Small intestine (tissue), 7 donors: ENCODE measurements at regions not wholly inside any gene's neighbourhood (a gene's known extent, or its start where the extent isn't known, plus 50 kb on each side); places are given as distances from the start of the nearest gene placed in this dataset.
A peak's percentile ranks its signal among the peaks of the same experiment; 100 is the strongest.

Source experiments
- DNase-seq, 2 donors: peaks; one replicate each; pipeline versions ENCODE4 v3.0.0 to v3.0.0-alpha.2; 2013
- FAIRE-seq: peaks from 2 replicates; lab custom pipeline; 2012; peaks lifted over from hg19 to GRCh38; lab: Jason Lieb, UNC
- H3K27ac ChIP-seq, 3 donors: one replicate each; pipeline ENCODE4 v1.5.1; 2013; ENCODE audit warnings: low read length in 2 of 3, mild to moderate bottlenecking in 2 of 3, control low read depth in 1 of 3, inconsistent platforms in 1 of 3, low read depth in 1 of 3, moderate library complexity in 1 of 3
- H3K27me3 ChIP-seq, 3 donors: one replicate each; pipeline ENCODE4 v1.6.1; 2013; ENCODE audit warnings: low read length in 3 of 3, inconsistent platforms in 1 of 3; ENCODE audit not compliant: control insufficient read depth in 3 of 3, insufficient read depth in 3 of 3
- H3K36me3 ChIP-seq, 3 donors: one replicate each; pipeline ENCODE4 v1.6.1; 2013; ENCODE audit warnings: low read length in 3 of 3, inconsistent platforms in 1 of 3, low read depth in 1 of 3, mild to moderate bottlenecking in 1 of 3, moderate library complexity in 1 of 3; ENCODE audit not compliant: control insufficient read depth in 3 of 3, insufficient read depth in 2 of 3
- H3K4me1 ChIP-seq, 3 donors: one replicate each; pipeline ENCODE4 v1.6.1; 2013; ENCODE audit warnings: low read length in 2 of 3, inconsistent platforms in 1 of 3, low read depth in 1 of 3, mild to moderate bottlenecking in 1 of 3, moderate library complexity in 1 of 3; ENCODE audit not compliant: control insufficient read depth in 3 of 3, insufficient read depth in 2 of 3
- H3K4me3 ChIP-seq, 3 donors: one replicate each; pipeline ENCODE4 v1.5.1; 2013; ENCODE audit warnings: low read length in 3 of 3, control low read depth in 1 of 3, inconsistent platforms in 1 of 3, low read depth in 1 of 3, mild to moderate bottlenecking in 1 of 3, moderate library complexity in 1 of 3
- H3K9me3 ChIP-seq, 2 donors: one replicate each; pipeline ENCODE4 v1.6.1; 2013; ENCODE audit warnings: low read depth in 1 of 2, low read length in 1 of 2; ENCODE audit not compliant: control insufficient read depth in 2 of 2, insufficient read depth in 1 of 2
- WGBS, 3 donors: extraction: QIAGEN DNeasy Blood & Tissue Kit; methylation state at CpG; one replicate each; pipeline ENCODE4 v1.1.7; 2013; 5-methylcytosine and 5-hydroxymethylcytosine counted together
- donor health status: healthy with polysubstance abuse.
- donor health status: control.
- donor health status: control.
- donor health status: Bipolar disorder and iron deficiency.
- donor health status: healthy.

GRCh38 chr5:159442206-159442850, 112.0 kb upstream of the IL12B start:
- WGBS, 3 donors = 36 to 59% (median 45%) methylated on average over 12 of the region's 12 CpGs

GRCh38 chr5:159444441-159445082, 114.3 kb upstream of the IL12B start:
- Histone ChIP-seq H3K9me3 (no peaks in the 10 kb centered on the region), H3K4me3 (no peak overlapping the region), H3K4me1 (no peaks in the 10 kb centered on the region), H3K36me3 (no peaks in the 10 kb centered on the region), H3K27me3 (peaks cover 0 to 16% (median 0%) of the 10 kb centered on the region in 3 donors), H3K27ac (no peak overlapping the region)
- WGBS, 3 donors = 41 to 54% (median 47%) methylated on average over 6 of the region's 6 CpGs
- FAIRE-seq (no peak), DNase-seq (peak; percentile 5 to 53)

More at GRCh38 chr5:159442206-159442850, 112.0 kb upstream of the IL12B start:
- no peaks in the 10 kb centered on the region for H3K9me3 ChIP-seq
- FAIRE-seq = no peak
- no peak for DNase-seq
- H3K4me1 ChIP-seq = no peaks in the 10 kb centered on the region
- peaks cover 0 to 14% (median 0%) of the 10 kb centered on the region in 3 donors for H3K27me3 ChIP-seq
- no peak overlapping the region for H3K27ac ChIP-seq
- H3K4me3 ChIP-seq = no peak overlapping the region
- H3K36me3 ChIP-seq = no peaks in the 10 kb centered on the region

- Histone ChIP-seq H3K4me1 (no peaks in the 10 kb centered on the region), H3K36me3 (no peaks in the 10 kb centered on the region), H3K27ac (no peak overlapping the region), H3K9me3 (no peaks in the 10 kb centered on the region), H3K4me3 (no peak overlapping the region), H3K27me3 (peaks cover 0 to 11% (median 0%) of the 10 kb centered on the region in 3 donors)
- 81 to 90% (median 89%) methylated on average over 1 of the region's 1 CpG for WGBS, 3 donors
- no peak for DNase-seq
- FAIRE-seq = no peak
Observed at GRCh38 chr5:159447116-159447515, 116.8 kb upstream of the IL12B start.

- no peaks in the 10 kb centered on the region for H3K36me3 ChIP-seq
- FAIRE-seq (no peak), DNase-seq (no peak)
- WGBS, 3 donors = 48 to 70% (median 48%) methylated on average over 5 of the region's 5 CpGs
- no peak overlapping the region for H3K27ac ChIP-seq
- H3K27me3 ChIP-seq = peaks cover 0 to 3% (median 0%) of the 10 kb centered on the region in 3 donors
- no peak overlapping the region for H3K4me3 ChIP-seq
- H3K9me3 ChIP-seq = no peaks in the 10 kb centered on the region
- H3K4me1 ChIP-seq = no peaks in the 10 kb centered on the region
Observed at GRCh38 chr5:159448841-159449407, 118.6 kb upstream of the IL12B start.

- H3K27ac ChIP-seq = no peak overlapping the region
- no peak for FAIRE-seq
- WGBS, 3 donors = 71 to 88% (median 76%) methylated on average over 7 of the region's 7 CpGs
- H3K4me1 ChIP-seq = no peaks in the 10 kb centered on the region
- no peaks in the 10 kb centered on the region for H3K36me3 ChIP-seq
- H3K27me3 ChIP-seq = peaks cover 0 to 3% (median 0%) of the 10 kb centered on the region in 3 donors
- no peaks in the 10 kb centered on the region for H3K9me3 ChIP-seq
- no peak overlapping the region for H3K4me3 ChIP-seq
- no peak for DNase-seq
Observed at GRCh38 chr5:159449925-159450324, 119.6 kb upstream of the IL12B start.

- H3K27ac ChIP-seq = no peak overlapping the region
- DNase-seq (no peak), FAIRE-seq (no peak)
- H3K4me3 ChIP-seq = no peak overlapping the region
- peaks cover 0 to 3% (median 0%) of the 10 kb centered on the region in 3 donors for H3K27me3 ChIP-seq
- no peaks in the 10 kb centered on the region for H3K4me1 ChIP-seq
- no peaks in the 10 kb centered on the region for H3K9me3 ChIP-seq
- no peaks in the 10 kb centered on the region for H3K36me3 ChIP-seq
- WGBS, 3 donors = 83 to 90% (median 86%) methylated on average over 4 of the region's 4 CpGs
Observed at GRCh38 chr5:159450417-159450816, 120.1 kb upstream of the IL12B start.

- Histone ChIP-seq H3K27me3 (peaks cover 0 to 6% (median 0%) of the 10 kb centered on the region in 3 donors), H3K9me3 (no peaks in the 10 kb centered on the region), H3K4me3 (no peak overlapping the region), H3K4me1 (no peaks in the 10 kb centered on the region), H3K36me3 (no peaks in the 10 kb centered on the region), H3K27ac (no peak overlapping the region)
- DNase-seq (no peak), FAIRE-seq (no peak)
- 78 to 85% (median 82%) methylated on average over 13 of the region's 13 CpGs for WGBS, 3 donors
Observed at GRCh38 chr5:159451197-159452052, 121.1 kb upstream of the IL12B start.
